Left lung (tissue), 4 donors: ENCODE measurements at regions not wholly inside any gene's neighbourhood (a gene's known extent, or its start where the extent isn't known, plus 50 kb on each side); places are given as distances from the start of the nearest gene placed in this dataset.
A peak's percentile ranks its signal among the peaks of the same experiment; 100 is the strongest.

Experiments
- ATAC-seq: fragments of 200-7000 bp; cut with Tn5 transposase; one replicate; pipeline ENCODE4 v1.9.1; 2020; ENCODE audit warnings: moderate library complexity
- DNase-seq, 4 donors: peaks; one replicate each; pipeline ENCODE4 v3.0.0-alpha.2; 2013 to 2020
- H3K27ac ChIP-seq, 2 donors: fragments of 200-600 bp; sonication (generic) in 1 of 2; one replicate each; pipeline versions ENCODE4 v1.5.0 to v1.8.0; 2020 to 2021
- H3K27me3 ChIP-seq, 2 donors: fragments of 200-600 bp; sonication (generic) in 1 of 2; one replicate each; pipeline versions ENCODE4 v1.5.0 to v1.8.0; 2020 to 2021
- H3K36me3 ChIP-seq, 2 donors: fragments of 200-600 bp; sonication (generic) in 1 of 2; one replicate each; pipeline versions ENCODE4 v1.5.0 to v1.8.0; 2020 to 2021
- H3K4me1 ChIP-seq, 2 donors: fragments of 200-600 bp; one replicate each; pipeline ENCODE4 v1.8.0; 2021
- H3K4me3 ChIP-seq, 2 donors: fragments of 200-600 bp; sonication (generic) in 1 of 2; one replicate each; pipeline versions ENCODE4 v1.5.0 to v1.8.0; 2020 to 2021; ENCODE audit warnings: mild to moderate bottlenecking in 1 of 2
- H3K9me3 ChIP-seq, 2 donors: fragments of 200-600 bp; sonication (generic) in 1 of 2; one replicate each; pipeline versions ENCODE4 v1.5.0 to v1.8.0; 2020 to 2021
- CTCF ChIP-seq, 2 donors: fragments of 200-600 bp; sonication (generic) in 1 of 2; IDR thresholded peaks; one replicate each; pipeline versions ENCODE4 v1.5.0 to v1.8.0; 2021; ENCODE audit warnings: antibody characterized with exemption in 2 of 2
- intact Hi-C, 2 donors: fragments of 100-400 bp; cut with DNase I; formaldehyde crosslinking; loops; one replicate each; pipeline versions ENCODE4 v1.11.2 to v1.14.2; 2022
- donor health status: DM: no; HTN: yes; CAD: no.
- donor health status: DM: no; HTN: no; CAD: no.

- intact Hi-C loops, result no loop called here
- H3K27me3 ChIP-seq, result no peaks in the 10 kb centered on the region
- peaks cover 0 to 3% of the 10 kb centered on the region in 2 donors for H3K4me1 ChIP-seq
- TF ChIP-seq CTCF (IDR thresholded peaks at IDR 0.05), result no peak
- DNase-seq (no peak), ATAC-seq (peak; percentile 63)
- no peak overlapping the region for H3K27ac ChIP-seq
- no peaks in the 10 kb centered on the region for H3K36me3 ChIP-seq
- H3K9me3 ChIP-seq, result no peaks in the 10 kb centered on the region
- H3K4me3 ChIP-seq, result no peak overlapping the region
These were observed 261.0 kb downstream of the DACT1 start for GRCh38 chr14:58898655-58899316.

GRCh38 chr14:58899317-58899713 is 261.6 kb downstream of the DACT1 start:
- no peak overlapping the region for H3K27ac ChIP-seq
- DNase-seq (peak in 1 of 4 donors; percentile 26), ATAC-seq (peak; percentile 44)
- intact Hi-C loops, result no loop called here
- H3K27me3 ChIP-seq, result no peaks in the 10 kb centered on the region
- H3K4me3 ChIP-seq, result no peak overlapping the region
- peaks cover 0 to 3% of the 10 kb centered on the region in 2 donors for H3K4me1 ChIP-seq
- no peaks in the 10 kb centered on the region for H3K36me3 ChIP-seq
- TF ChIP-seq CTCF (IDR thresholded peaks at IDR 0.05), result no peak
- H3K9me3 ChIP-seq, result no peaks in the 10 kb centered on the region

DNA sequence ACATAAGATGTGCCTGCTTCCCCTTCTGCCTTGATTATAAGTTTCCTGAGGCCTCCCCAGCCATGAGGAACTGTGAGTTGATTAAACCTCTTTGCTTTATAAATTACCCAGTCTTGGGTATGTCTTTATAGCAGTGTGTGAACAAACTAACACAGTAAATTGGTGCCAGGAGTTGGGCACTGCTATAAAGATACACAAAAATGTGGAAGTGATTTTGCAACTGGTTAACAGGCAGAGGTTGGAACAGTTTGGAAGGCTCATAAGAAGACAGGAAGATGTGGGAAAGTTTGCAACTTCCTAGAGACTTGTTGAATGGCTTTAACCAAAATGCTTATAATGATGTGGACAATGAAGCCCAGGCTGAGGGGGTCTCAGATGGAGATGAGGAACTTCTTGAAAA is 264.1 kb downstream of the DACT1 start:
- Histone ChIP-seq H3K36me3 (no peaks in the 10 kb centered on the region), H3K27ac (no peak overlapping the region), H3K9me3 (no peaks in the 10 kb centered on the region), H3K4me3 (no peak overlapping the region), H3K4me1 (peaks cover 0 to 3% of the 10 kb centered on the region in 2 donors), H3K27me3 (no peaks in the 10 kb centered on the region)
- DNase-seq, result no peak
- no peak for TF ChIP-seq CTCF (IDR thresholded peaks at IDR 0.05)
- no peak for ATAC-seq
- intact Hi-C loops, result no loop called here

DNA sequence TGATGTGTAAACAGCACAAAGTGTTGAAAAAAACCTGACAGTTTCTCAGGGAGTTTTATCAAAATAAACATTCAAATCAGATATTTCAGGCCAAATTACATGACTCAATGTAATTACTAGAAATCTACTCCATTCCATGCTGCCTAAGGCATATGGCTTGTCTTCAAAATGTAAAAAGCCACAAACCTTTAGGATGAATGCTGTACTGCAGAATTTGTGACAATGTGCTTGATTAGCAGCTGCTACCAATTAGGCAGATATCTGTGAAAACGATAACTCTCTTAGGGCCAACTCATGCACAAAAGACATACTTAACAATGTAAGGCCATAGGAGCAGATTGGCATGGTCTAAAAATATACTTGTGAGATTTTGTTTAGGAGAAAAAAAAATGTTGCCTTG is 267.0 kb downstream of the DACT1 start:
- Histone ChIP-seq H3K27me3 (no peaks in the 10 kb centered on the region), H3K36me3 (no peaks in the 10 kb centered on the region), H3K9me3 (no peaks in the 10 kb centered on the region), H3K27ac (no peak overlapping the region), H3K4me1 (peaks cover 0 to under 1% of the 10 kb centered on the region in 2 donors), H3K4me3 (no peak overlapping the region)
- intact Hi-C loops, result no loop called here
- DNase-seq (no peak), ATAC-seq (no peak)
- TF ChIP-seq CTCF (IDR thresholded peaks at IDR 0.05), result no peak

DNA sequence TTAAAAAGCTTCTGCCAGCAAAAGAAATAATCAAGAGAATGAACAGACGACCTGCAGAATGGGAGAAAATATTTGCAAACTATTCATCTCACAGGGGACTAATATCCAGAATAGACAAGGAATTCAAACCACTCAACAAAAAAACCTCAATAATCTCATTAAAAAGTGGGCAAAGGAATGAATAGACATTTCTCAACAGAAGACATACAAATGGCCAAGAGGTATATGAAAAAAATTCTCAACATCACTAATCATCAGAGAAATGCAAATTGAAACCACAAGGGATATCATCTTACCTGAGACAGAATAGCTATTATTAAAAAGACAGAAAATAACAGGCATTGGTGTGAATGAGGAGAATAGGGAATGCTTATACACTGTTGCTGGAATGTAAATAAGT is 270.0 kb downstream of the DACT1 start:
- Histone ChIP-seq H3K9me3 (no peaks in the 10 kb centered on the region), H3K4me3 (no peak overlapping the region), H3K4me1 (no peaks in the 10 kb centered on the region), H3K36me3 (no peaks in the 10 kb centered on the region), H3K27me3 (no peaks in the 10 kb centered on the region), H3K27ac (no peak overlapping the region)
- ATAC-seq (no peak), DNase-seq (no peak)
- TF ChIP-seq CTCF (IDR thresholded peaks at IDR 0.05), result no peak
- intact Hi-C loops, result no loop called here
